Right cardiac atrium (tissue), 5 donors: ENCODE measurements at regions not wholly inside any gene's neighbourhood (a gene's known extent, or its start where the extent isn't known, plus 50 kb on each side); places are given as distances from the start of the nearest gene placed in this dataset.
"Not testable (repeated sequence)": the region's sequence is repeated elsewhere in the genome, so short reads cannot be mapped to it uniquely, and the experiment has no call there.

Source experiments
- ATAC-seq, 2 donors: fragments of 200-7000 bp; cut with Tn5 transposase; one replicate each; pipeline versions ENCODE4 v1.8.0 to v1.9.1; 2020; ENCODE audit warnings: moderate library complexity in 2 of 2, mild to moderate bottlenecking in 1 of 2
- DNase-seq, 3 donors: peaks; one replicate each; pipeline ENCODE4 v3.0.0-alpha.2; 2020
- H3K27ac ChIP-seq: one replicate; pipeline ENCODE4 v1.5.1; 2013; ENCODE audit warnings: mild to moderate bottlenecking, low read length, control low read depth, moderate library complexity
- H3K27me3 ChIP-seq: one replicate; pipeline ENCODE4 v1.6.1; 2013; ENCODE audit not compliant: control insufficient read depth, insufficient read depth
- H3K4me1 ChIP-seq: one replicate; pipeline ENCODE4 v1.6.1; 2013; ENCODE audit warnings: low read length; ENCODE audit not compliant: control insufficient read depth, insufficient read depth
- H3K4me3 ChIP-seq: one replicate; pipeline ENCODE4 v1.5.1; 2013; ENCODE audit warnings: low read length, control low read depth
- H3K9me3 ChIP-seq: one replicate; pipeline ENCODE4 v1.6.1; 2013; ENCODE audit warnings: low read length; ENCODE audit not compliant: control insufficient read depth
- WGBS: extraction: QIAGEN DNeasy Blood & Tissue Kit; methylation state at CpG from one replicate; pipeline ENCODE4 v1.1.7; 2013; 5-methylcytosine and 5-hydroxymethylcytosine counted together
- intact Hi-C, 4 donors: fragments of 100-400 bp; cut with DNase I; formaldehyde crosslinking; loops; one replicate each; pipeline versions ENCODE4 v1.11.0 to v1.14.0; 2022 to 2023
- donor health status: healthy with polysubstance abuse.
- donor health status: DM: no; HTN: yes; CAD: no.
- donor health status: DM: no; HTN: no; CAD: no.
- donor health status: DM: no; HTN: yes; CAD: no; lungs with severe emphysema.
- donor health status: DM: yes; HTN: yes; CAD: no.

- Histone ChIP-seq H3K27ac (no peak overlapping the region), H3K9me3 (no peaks in the 10 kb centered on the region), H3K27me3 (no peaks in the 10 kb centered on the region), H3K4me1 (no peaks in the 10 kb centered on the region), H3K4me3 (no peak overlapping the region)
- DNase-seq (no peak), ATAC-seq (no peak)
- WGBS, result 84% methylated on average over 7 of the region's 7 CpGs
- intact Hi-C loops, result no loop called here
Measured at GRCh38 chr1:217968085-217968484, 317.0 kb upstream of the RRP15 start.

DNA sequence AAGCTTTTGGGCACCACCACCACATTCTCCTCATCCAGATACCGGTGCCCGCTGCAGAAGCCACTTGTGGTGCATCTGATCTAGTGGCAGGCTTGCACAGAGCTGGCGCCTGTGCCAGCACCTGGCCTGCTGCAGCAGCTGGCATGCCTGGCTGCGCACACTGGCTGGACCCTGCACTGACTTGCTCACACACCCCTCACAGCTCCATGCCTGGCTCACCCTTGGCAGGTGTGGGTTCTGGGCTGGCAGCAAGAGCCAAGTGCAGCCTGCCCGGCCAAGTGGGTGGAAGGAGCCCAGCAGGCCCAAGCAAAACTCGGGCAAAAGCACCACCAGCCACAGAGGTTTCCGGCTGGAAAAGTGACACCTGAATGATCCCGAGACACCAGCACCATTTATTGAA lies 315.7 kb upstream of the RRP15 start:
- no peaks in the 10 kb centered on the region for H3K9me3 ChIP-seq
- no peak for ATAC-seq
- H3K27ac ChIP-seq, result no peak overlapping the region
- intact Hi-C loops, result no loop called here
- no peaks in the 10 kb centered on the region for H3K27me3 ChIP-seq
- WGBS, result 65% methylated on average over 8 of the region's 8 CpGs
- no peak overlapping the region for H3K4me3 ChIP-seq
- DNase-seq, result no peak
- no peaks in the 10 kb centered on the region for H3K4me1 ChIP-seq

DNA sequence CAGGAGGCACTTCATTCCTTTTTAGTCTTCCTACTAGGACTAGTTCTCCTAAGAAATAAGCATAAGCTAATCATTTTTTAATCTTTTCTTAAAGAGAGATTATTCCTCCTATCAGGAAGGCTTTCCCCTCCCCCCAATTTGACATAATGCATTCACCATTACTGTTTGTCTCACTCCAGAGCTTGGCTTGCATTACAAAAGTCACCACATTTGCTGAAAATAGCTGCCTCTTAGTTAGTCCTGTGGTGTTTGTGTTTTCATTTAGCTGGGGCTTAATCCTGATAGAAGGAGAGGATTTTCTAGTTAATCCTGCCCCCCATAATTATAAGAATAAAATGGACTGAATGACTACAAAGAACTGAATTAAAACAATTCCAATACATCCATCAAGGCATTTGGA lies 307.1 kb upstream of the RRP15 start:
- Histone ChIP-seq H3K27ac (no peak overlapping the region), H3K4me3 (no peak overlapping the region), H3K4me1 (no peaks in the 10 kb centered on the region), H3K27me3 (no peaks in the 10 kb centered on the region), H3K9me3 (no peaks in the 10 kb centered on the region)
- DNase-seq, result no peak
- intact Hi-C loops, result no loop called here
- ATAC-seq, result no peak

- intact Hi-C loops, result no loop called here
- DNase-seq, result no peak
- Histone ChIP-seq H3K27ac (no peak overlapping the region), H3K4me3 (no peak overlapping the region), H3K4me1 (no peaks in the 10 kb centered on the region), H3K9me3 (no peaks in the 10 kb centered on the region), H3K27me3 (no peaks in the 10 kb centered on the region)
- 80% methylated on average over 1 of the region's 1 CpG for WGBS
- no peak for ATAC-seq
Measured at GRCh38 chr1:217981430-217981829, 303.7 kb upstream of the RRP15 start.

- Histone ChIP-seq H3K9me3 (no peaks in the 10 kb centered on the region), H3K27me3 (no peaks in the 10 kb centered on the region), H3K27ac (no peak overlapping the region), H3K4me1 (no peaks in the 10 kb centered on the region), H3K4me3 (no peak overlapping the region)
- 70% methylated on average over 19 of the region's 19 CpGs for whole genome bisulfite sequencing
- intact Hi-C loops, result no loop called here
- DNase-seq (no peak), ATAC-seq (no peak)
Measured at GRCh38 chr1:217982331-217983050, 302.6 kb upstream of the RRP15 start.

- H3K27ac ChIP-seq, result no peak overlapping the region
- no peaks in the 10 kb centered on the region for H3K9me3 ChIP-seq
- no peaks in the 10 kb centered on the region for H3K27me3 ChIP-seq
- WGBS, result 54% methylated on average over 4 of the region's 4 CpGs
- ATAC-seq (no peak), DNase-seq (no peak)
- intact Hi-C loops, result no loop called here
- H3K4me3 ChIP-seq, result no peak overlapping the region
- no peaks in the 10 kb centered on the region for H3K4me1 ChIP-seq
Measured at GRCh38 chr1:217983051-217983375, 302.1 kb upstream of the RRP15 start.

- Histone ChIP-seq H3K4me3 (no peak overlapping the region), H3K27me3 (no peaks in the 10 kb centered on the region), H3K27ac (no peak overlapping the region), H3K4me1 (no peaks in the 10 kb centered on the region), H3K9me3 (no peaks in the 10 kb centered on the region)
- intact Hi-C loops, result no loop called here
- 75% methylated on average over 1 of the region's 1 CpG for WGBS
- ATAC-seq, result no peak
- no peak for DNase-seq
Measured at GRCh38 chr1:217985641-217986040, 299.5 kb upstream of the RRP15 start.

- H3K4me1 ChIP-seq, result no peaks in the 10 kb centered on the region
- H3K27me3 ChIP-seq, result no peaks in the 10 kb centered on the region
- no peaks in the 10 kb centered on the region for H3K9me3 ChIP-seq
- no peak overlapping the region for H3K4me3 ChIP-seq
- DNase-seq (no peak), ATAC-seq (peak in 1 of 2 donors; percentile 37)
- 49% methylated on average over 2 of the region's 2 CpGs for WGBS
- intact Hi-C loops, result no loop called here
- no peak overlapping the region for H3K27ac ChIP-seq
Measured at GRCh38 chr1:217989510-217989909, 295.6 kb upstream of the RRP15 start.

- ATAC-seq (no peak), DNase-seq (no peak)
- Histone ChIP-seq H3K27ac (no peak overlapping the region), H3K27me3 (no peaks in the 10 kb centered on the region), H3K4me1 (no peaks in the 10 kb centered on the region), H3K4me3 (no peak overlapping the region), H3K9me3 (no peaks in the 10 kb centered on the region)
- 30% methylated on average over 4 of the region's 4 CpGs for WGBS
- intact Hi-C loops, result no loop called here
Measured at GRCh38 chr1:217993439-217993838, 291.7 kb upstream of the RRP15 start.

- intact Hi-C loops, DNase-seq, H3K4me1 ChIP-seq, H3K27ac ChIP-seq, H3K4me3 ChIP-seq, H3K9me3 ChIP-seq, H3K27me3 ChIP-seq, ATAC-seq: not testable (repeated sequence)
- WGBS, result 81% methylated on average over 6 of the region's 6 CpGs
Measured at GRCh38 chr1:218008296-218008695, 276.8 kb upstream of the RRP15 start.

DNA sequence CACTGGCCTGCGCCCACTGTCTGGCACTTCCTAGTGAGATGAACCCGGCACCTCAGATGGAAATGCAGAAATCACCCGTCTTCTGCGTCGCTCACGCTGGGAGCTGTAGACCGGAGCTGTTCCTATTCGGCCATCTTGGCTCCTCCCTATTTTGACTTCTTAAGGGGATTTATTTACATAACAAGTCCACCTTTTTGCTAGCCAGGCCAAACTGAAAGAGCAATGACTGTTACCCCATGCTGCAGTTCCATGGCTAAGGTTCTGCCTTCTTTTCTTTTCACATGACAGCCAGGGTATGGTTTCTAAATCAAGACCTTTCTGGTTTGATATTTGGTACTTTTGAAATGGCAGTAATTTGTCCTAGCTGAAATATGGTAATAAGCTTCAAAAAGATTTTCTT lies 270.0 kb upstream of the RRP15 start:
- H3K27ac ChIP-seq, ATAC-seq, H3K4me3 ChIP-seq, H3K4me1 ChIP-seq, DNase-seq, H3K27me3 ChIP-seq, H3K9me3 ChIP-seq, intact Hi-C loops: not testable (repeated sequence)
- WGBS, result no CpG with 5 or more reads among the region's 8 CpGs

GRCh38 chr1:218024211-218024720 lies 260.8 kb upstream of the RRP15 start:
- DNase-seq (no peak), ATAC-seq (no peak)
- no peak overlapping the region for H3K27ac ChIP-seq
- intact Hi-C loops, result no loop called here
- WGBS, result 74% methylated on average over 2 of the region's 2 CpGs
- H3K9me3 ChIP-seq, result peaks cover 2% of the 10 kb centered on the region
- no peaks in the 10 kb centered on the region for H3K27me3 ChIP-seq
- no peak overlapping the region for H3K4me3 ChIP-seq
- no peaks in the 10 kb centered on the region for H3K4me1 ChIP-seq
